T-helper 2 cell (primary cell): ENCODE measurements at regions not wholly inside any gene's neighbourhood (a gene's known extent, or its start where the extent isn't known, plus 50 kb on each side); places are given as distances from the start of the nearest gene placed in this dataset.
"Not testable (repeated sequence)": the region's sequence is repeated elsewhere in the genome, so short reads cannot be mapped to it uniquely, and the experiment has no call there.

Source experiments
- DNase-seq, 5 experiments: peaks; one replicate each; pipeline versions ENCODE4 v3.0.0 to v3.0.0-alpha.2; 2012 to 2022

GRCh38 chr3:197430934-197431333 is 124.8 kb downstream of the BDH1 start:
- DNase-seq, result no peak

- DNase-seq, result no peak
Observed at GRCh38 chr3:197430502-197430901, 125.3 kb downstream of the BDH1 start.

DNA sequence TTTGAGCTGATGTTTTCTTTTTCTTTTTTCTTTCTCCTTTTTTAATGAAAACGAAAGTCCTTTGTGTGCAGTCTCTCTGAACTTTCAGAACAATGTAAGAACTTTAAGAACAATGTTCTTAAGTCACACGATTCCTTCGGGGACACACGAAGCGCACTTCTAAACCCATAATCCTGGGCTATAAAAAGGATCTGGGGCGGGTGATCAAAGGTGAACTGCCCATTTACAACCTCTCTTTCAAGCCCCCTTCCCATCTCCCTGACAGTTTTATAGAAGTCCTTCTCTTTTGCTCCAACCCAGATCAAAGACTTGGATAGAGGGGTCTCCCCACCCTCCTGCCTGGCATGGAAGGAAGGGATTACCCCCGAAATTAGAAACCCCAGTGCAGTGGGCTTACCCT is 126.8 kb downstream of the BDH1 start:
- DNase-seq, result no peak

- DNase-seq, result peak in 2 of 5 experiments; percentile 16 to 61
Observed at GRCh38 chr3:197428117-197428801, 127.5 kb downstream of the BDH1 start.

GRCh38 chr3:197427021-197427420 is 128.6 kb upstream of the DLG1 start:
- no peak for DNase-seq

DNA sequence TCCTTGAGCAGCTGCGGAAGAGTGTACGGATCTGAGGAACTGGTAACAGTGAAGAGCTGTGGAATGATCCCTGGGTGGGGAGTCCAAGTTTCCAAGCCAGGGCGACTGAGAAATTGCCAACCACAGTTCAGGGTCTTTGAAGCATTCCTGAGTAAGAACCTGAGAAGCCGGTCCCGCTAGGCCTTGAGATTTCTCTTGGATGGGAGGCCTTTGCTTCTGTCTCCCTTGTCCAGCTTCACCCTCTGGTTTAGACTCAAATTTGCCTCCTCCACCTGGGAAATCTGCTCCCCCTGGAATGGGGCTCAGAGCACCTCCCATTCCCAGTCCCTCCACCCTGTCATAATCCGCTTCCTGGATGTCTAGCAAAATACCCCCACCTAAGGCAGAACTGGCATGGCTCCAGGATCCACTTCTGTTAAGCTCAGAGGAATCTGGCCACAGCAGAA is 127.7 kb upstream of the DLG1 start:
- DNase-seq, result no peak

DNA sequence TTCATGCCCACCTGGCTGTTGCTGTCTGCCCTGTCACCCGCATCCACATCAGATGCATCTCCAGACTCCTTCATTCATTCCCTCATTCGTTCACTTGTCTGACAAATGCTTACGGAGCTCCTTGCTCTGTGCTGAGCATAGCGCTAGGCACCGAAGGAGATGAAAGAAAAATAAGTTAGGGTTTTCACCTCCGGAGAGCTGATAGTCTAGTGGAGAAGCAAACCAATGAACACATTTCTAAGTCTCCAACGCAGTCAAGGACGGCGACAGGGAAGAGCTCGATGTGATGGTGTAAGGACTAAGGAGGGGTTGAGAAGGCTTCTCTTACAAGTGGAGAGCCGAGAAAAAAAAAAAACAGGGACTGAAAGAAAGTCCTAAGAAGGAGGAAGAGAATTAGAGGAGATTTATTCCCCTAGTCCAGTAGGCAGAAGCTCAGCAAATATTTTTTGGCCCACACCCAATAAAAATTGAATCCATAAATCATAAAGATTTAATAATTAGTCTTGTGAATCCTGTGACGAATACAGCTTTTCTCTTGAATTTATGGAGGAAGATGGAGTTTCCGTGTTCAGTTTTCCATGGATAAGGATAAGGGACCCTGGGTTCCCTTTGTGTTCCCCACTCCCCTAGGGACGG is 127.2 kb upstream of the DLG1 start:
- DNase-seq, result no peak

DNA sequence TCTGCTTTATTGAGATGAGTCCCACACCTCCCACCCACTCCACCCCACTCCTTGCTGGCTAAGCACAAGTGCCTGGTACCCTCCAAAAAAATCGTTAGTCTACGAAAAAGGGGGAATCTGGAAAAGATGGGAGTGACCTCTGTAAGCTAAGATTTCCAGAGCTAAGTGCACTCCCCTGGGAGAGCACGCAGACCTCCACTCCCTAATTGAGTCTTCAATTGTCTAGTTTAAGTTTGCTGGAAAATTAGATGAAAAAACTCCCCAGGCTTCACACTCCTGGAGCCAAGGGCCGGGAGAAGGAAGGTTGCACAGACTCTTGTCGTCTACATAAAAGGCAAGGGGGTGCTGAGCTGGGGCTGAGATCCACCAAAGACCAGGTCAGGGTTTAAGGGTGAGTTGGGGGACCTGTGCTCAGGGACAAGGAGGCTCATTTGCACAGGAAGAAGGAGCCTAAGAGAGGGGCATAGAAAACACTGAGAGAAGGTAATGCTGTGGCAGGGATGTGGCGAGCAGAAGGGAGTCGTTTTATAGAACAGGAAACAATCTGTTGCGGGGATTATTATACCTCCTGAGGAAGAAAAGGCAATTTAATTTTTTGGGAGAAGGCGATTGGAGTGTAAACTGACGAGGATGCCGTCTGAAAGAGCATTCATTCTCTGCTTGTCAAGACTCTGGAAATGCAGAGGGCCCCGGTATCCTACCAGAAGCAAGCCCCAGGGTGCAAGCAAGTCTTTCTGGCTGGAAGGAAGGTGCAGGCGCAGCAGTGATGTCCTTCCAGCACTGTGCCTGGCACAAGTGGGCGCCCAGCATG is 126.5 kb upstream of the DLG1 start:
- DNase-seq, result no peak

- DNase-seq, result no peak
Observed at GRCh38 chr3:197424266-197424665, 125.9 kb upstream of the DLG1 start.

DNA sequence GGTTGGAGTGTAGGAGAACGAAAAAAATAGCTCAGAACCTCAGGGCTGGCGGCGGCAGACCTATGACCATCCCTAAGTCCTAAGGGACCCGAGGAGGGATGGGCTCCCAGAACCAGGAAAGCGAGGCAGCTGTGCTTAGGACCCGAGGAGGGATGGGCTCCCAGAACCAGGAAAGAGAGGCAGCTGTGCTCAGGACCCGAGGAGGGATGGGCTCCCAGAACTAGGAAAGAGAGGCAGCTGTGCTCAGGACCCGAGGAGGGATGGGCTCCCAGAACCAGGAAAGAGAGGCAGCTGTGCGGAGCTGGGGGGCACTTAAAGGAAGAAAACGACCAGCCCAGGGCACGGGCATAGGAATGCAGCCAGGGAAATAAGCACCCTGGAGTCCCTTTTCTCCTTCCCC is 125.0 kb upstream of the DLG1 start:
- no peak for DNase-seq

- DNase-seq, result no peak
Observed at GRCh38 chr3:197422506-197422905, 124.1 kb upstream of the DLG1 start.

- no peak for DNase-seq
Observed at GRCh38 chr3:197421021-197421420, 122.6 kb upstream of the DLG1 start.

DNA sequence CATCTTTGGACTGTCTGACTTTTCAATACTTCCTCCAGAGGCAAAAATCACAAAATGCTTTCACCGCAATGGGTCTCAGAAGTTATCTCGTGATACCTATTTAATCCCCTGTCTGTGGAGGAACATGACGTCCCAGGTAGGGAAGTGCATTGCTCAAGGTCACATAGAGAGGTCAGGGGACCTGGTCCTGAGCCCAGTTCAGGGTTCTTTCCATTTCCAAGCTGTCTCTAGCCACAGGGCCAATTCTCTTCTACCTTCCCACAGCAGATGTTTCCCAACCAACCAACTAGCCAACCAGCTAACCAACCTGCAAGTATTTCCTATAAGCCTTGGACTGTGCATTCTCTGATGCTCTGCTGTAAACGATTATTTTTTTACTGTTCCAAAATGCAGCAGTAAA is 122.2 kb upstream of the DLG1 start:
- DNase-seq, result no peak

GRCh38 chr3:197420115-197420514 is 121.7 kb upstream of the DLG1 start:
- no peak for DNase-seq

GRCh38 chr3:197419696-197420095 is 121.3 kb upstream of the DLG1 start:
- no peak for DNase-seq

DNA sequence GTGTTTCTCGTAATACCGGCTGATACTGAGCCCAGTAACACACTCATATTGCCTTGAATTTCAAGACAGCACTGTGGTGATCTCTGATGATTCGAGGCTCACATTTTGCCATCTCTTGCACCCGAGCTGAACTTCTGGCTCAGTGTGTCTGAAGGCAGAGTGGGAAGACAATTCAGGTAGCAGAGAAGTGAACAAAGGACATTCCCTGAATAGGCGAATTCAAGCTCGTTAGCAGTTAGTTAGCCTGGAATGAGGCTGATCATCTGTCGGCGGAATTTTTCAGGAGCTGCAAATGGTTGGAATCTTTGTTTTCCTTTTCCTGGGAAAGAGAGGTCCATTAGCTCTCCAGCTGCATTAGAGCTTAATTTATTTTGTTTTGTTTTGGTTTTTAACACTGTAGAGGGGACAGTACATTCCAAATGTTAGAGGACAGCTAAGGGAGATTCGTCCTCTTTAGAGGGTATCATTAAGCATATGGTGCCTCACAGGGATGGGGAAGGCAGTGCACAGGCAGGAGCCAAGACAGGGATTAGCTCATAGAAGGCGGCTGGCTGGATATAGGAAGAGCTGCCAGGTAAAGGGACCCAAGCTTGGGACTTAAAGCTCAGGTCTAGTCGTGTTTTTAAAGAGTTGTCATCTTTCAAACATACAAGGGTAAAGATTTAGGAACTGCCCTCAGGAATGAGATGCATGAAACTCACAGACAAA is 119.7 kb upstream of the DLG1 start:
- no peak for DNase-seq

- DNase-seq, result no peak
Observed at GRCh38 chr3:197417441-197417840, 119.0 kb upstream of the DLG1 start.

- not testable (repeated sequence) for DNase-seq
Observed at GRCh38 chr3:197411899-197412298, 113.5 kb upstream of the DLG1 start.

DNA sequence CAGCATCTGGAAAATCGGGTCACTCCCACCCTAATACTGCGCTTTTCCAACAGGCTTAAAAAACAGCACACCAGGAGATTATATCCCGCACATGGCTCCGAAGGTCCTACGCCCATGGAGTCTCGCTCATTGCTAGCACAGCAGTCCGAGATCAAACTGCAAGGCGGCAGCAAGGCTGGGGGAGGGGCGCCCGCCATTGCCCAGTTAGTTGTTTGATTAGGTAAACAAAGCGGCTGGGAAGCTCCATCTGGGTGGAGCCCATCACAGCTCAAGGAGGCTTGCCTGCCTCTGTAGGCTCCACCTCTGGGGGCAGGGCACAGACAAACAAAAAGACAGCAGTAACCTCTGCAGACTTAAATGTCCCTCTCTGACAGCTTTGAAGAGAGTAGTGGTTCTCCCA is 111.8 kb upstream of the DLG1 start:
- not testable (repeated sequence) for DNase-seq

- no peak for DNase-seq
Observed at GRCh38 chr3:197408177-197408957, 110.0 kb upstream of the DLG1 start.

DNA sequence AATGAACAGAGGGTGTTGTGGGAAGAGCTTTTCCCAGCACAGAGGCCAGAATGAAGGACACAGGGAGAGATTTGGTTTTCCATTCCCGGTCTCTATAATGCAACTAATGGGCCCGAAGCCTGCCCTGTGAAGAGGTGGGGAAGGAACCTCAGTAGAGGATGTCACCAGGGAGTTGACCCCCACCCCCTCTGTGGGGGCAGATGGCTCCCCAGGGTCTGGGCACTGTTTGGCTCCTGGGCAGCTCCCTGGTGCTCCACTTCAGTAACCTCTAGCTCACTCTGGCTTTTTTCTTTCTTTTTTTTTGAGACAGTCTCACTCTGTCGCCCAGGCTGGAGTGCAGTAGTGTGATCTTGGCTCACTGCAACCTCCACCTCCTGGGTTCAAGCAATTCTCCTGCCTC is 109.1 kb upstream of the DLG1 start:
- DNase-seq, result no peak

- DNase-seq, result no peak
Observed at GRCh38 chr3:197407053-197407452, 108.6 kb upstream of the DLG1 start.
